ENCODE measurements at regions not wholly inside any gene's neighbourhood (a gene's known extent, or its start where the extent isn't known, plus 50 kb on each side); places are given as distances from the start of the nearest gene placed in this dataset.

GRCh38 chr13:108437496-108437895, 168.0 kb downstream of the TNFSF13B start:
- DNase-seq (ENCODE audit: low read depth, low spot score): no peak
- H3K4me2 ChIP-seq (ENCODE audit: control insufficient read depth, extremely low read depth, insufficient read depth, low read depth, low read length): no peak overlapping the region

GRCh38 chr13:108439556-108439955, 170.0 kb downstream of the TNFSF13B start:
- Histone ChIP-seq H3K9ac (ENCODE audit: control insufficient read depth, extremely low read depth, insufficient read depth, low read length) (no peak overlapping the region), H3K36me3 (ENCODE audit: control insufficient read depth in 2 of 2, extremely low read depth in 1 of 2, insufficient read depth in 2 of 2, low read length in 2 of 2) (no peaks in the 10 kb centered on the region), H3K4me2 (ENCODE audit: control insufficient read depth, extremely low read depth, insufficient read depth, low read depth, low read length) (no peak overlapping the region), H3K4me1 (ENCODE audit: control insufficient read depth, extremely low read depth, insufficient read depth, low read length) (no peaks in the 10 kb centered on the region), H3K4me3 (ENCODE audit: control insufficient read depth in 2 of 3, extremely low read depth in 1 of 3, insufficient read depth in 2 of 3, low read depth in 1 of 3, low read length in 3 of 3) (no peak overlapping the region), H3K27ac (ENCODE audit: control insufficient read depth, insufficient read depth, low read length) (no peak overlapping the region), H3K9me1 (ENCODE audit: control insufficient read depth, extremely low read depth, insufficient read depth, low read length) (no peaks in the 10 kb centered on the region), H2AFZ (ENCODE audit: control insufficient read depth, low read length) (no peak overlapping the region), H3K79me2 (ENCODE audit: control insufficient read depth, insufficient read depth, low read length) (no peaks in the 10 kb centered on the region), H4K20me1 (ENCODE audit: control insufficient read depth, extremely low read depth, insufficient read depth, low read length) (no peaks in the 10 kb centered on the region), H3K9me3 (ENCODE audit: control insufficient read depth, low read depth, low read length) (no peaks in the 10 kb centered on the region), H3K27me3 (ENCODE audit: control insufficient read depth, extremely low read depth, insufficient read depth, low read length) (no peaks in the 10 kb centered on the region)
- dilution Hi-C loops (cut with MboI; ENCODE audit: extremely low pct_ligation_motif_present, low sequenced_read_pairs): no loop called here
- FAIRE-seq: no peak
- no peak for DNase-seq (ENCODE audit: low read depth, low spot score)
- TF ChIP-seq CTCF (optimal IDR thresholded peaks at IDR 0.05 in 1 of 3, IDR thresholded peaks at IDR 0.05 in 1 of 3, conservative IDR thresholded peaks at IDR 0.05 in 1 of 3; ENCODE audit: extremely low read depth in 1 of 3, insufficient read depth in 2 of 3, low read length in 3 of 3) (no peak), EZH2 (IDR thresholded peaks at IDR 0.05; ENCODE audit: low read length) (no peak)

More at GRCh38 chr13:108437496-108437895, 168.0 kb downstream of the TNFSF13B start:
- Histone ChIP-seq H3K27ac (ENCODE audit: control insufficient read depth, insufficient read depth, low read length) (no peak overlapping the region), H3K27me3 (ENCODE audit: control insufficient read depth, extremely low read depth, insufficient read depth, low read length) (no peaks in the 10 kb centered on the region), H3K79me2 (ENCODE audit: control insufficient read depth, insufficient read depth, low read length) (no peaks in the 10 kb centered on the region), H3K4me3 (ENCODE audit: control insufficient read depth in 2 of 3, extremely low read depth in 1 of 3, insufficient read depth in 2 of 3, low read depth in 1 of 3, low read length in 3 of 3) (no peak overlapping the region), H4K20me1 (ENCODE audit: control insufficient read depth, extremely low read depth, insufficient read depth, low read length) (no peaks in the 10 kb centered on the region), H3K9ac (ENCODE audit: control insufficient read depth, extremely low read depth, insufficient read depth, low read length) (no peak overlapping the region), H3K36me3 (ENCODE audit: control insufficient read depth in 2 of 2, extremely low read depth in 1 of 2, insufficient read depth in 2 of 2, low read length in 2 of 2) (no peaks in the 10 kb centered on the region), H2AFZ (ENCODE audit: control insufficient read depth, low read length) (no peak overlapping the region), H3K9me1 (ENCODE audit: control insufficient read depth, extremely low read depth, insufficient read depth, low read length) (no peaks in the 10 kb centered on the region), H3K9me3 (ENCODE audit: control insufficient read depth, low read depth, low read length) (no peaks in the 10 kb centered on the region), H3K4me1 (ENCODE audit: control insufficient read depth, extremely low read depth, insufficient read depth, low read length) (no peaks in the 10 kb centered on the region)
- dilution Hi-C loops (cut with MboI; ENCODE audit: extremely low pct_ligation_motif_present, low sequenced_read_pairs): no loop called here
- TF ChIP-seq EZH2 (IDR thresholded peaks at IDR 0.05; ENCODE audit: low read length) (no peak), CTCF (optimal IDR thresholded peaks at IDR 0.05 in 1 of 3, IDR thresholded peaks at IDR 0.05 in 1 of 3, conservative IDR thresholded peaks at IDR 0.05 in 1 of 3; ENCODE audit: extremely low read depth in 1 of 3, insufficient read depth in 2 of 3, low read length in 3 of 3) (no peak)
- FAIRE-seq: no peak

All from keratinocyte (primary cell).